A549 (cell line): ENCODE measurements at regions not wholly inside any gene's neighbourhood (a gene's known extent, or its start where the extent isn't known, plus 50 kb on each side); places are given as distances from the start of the nearest gene placed in this dataset.
"Not testable (repeated sequence)": the region's sequence is repeated elsewhere in the genome, so short reads cannot be mapped to it uniquely, and the experiment has no call there.

Experiments used
- CTCF ChIP-seq: fragments of >200 bp; sonication (Bioruptor Twin); formaldehyde crosslinking; IDR thresholded peaks from 3 replicates; pipeline ENCODE4 v1.5.1; 2016
- NFE2L2 ChIP-seq: fragments of 150-350 bp; conservative IDR thresholded peaks from 2 replicates; pipeline ENCODE4 v1.6.1; 2014; ENCODE audit warnings: low read length
- POLR2A ChIP-seq: IDR thresholded peaks from 2 replicates; pipeline ENCODE4 v1.6.1; 2012; ENCODE audit warnings: mild to moderate bottlenecking, low read length
- POLR2AphosphoS2 ChIP-seq: conservative IDR thresholded peaks from 2 replicates; pipeline ENCODE4 v1.6.1; 2012; ENCODE audit warnings: low read length, improper control_type of control experiment, inconsistent platforms

- not testable (repeated sequence) for TF ChIP-seq NFE2L2, CTCF, POLR2AphosphoS2, POLR2A
Measured at GRCh38 chr9:42568942-42569556, 385.6 kb downstream of the SPATA31A6 start.
